ENCODE measurements at regions not wholly inside any gene's neighbourhood (a gene's known extent, or its start where the extent isn't known, plus 50 kb on each side); places are given as distances from the start of the nearest gene placed in this dataset.

GRCh38 chr2:105634198-105634597, 110.5 kb upstream of the NCK2 start:
- CTCF ChIA-PET = no interaction called here
- TF ChIP-seq, protein P1, sequence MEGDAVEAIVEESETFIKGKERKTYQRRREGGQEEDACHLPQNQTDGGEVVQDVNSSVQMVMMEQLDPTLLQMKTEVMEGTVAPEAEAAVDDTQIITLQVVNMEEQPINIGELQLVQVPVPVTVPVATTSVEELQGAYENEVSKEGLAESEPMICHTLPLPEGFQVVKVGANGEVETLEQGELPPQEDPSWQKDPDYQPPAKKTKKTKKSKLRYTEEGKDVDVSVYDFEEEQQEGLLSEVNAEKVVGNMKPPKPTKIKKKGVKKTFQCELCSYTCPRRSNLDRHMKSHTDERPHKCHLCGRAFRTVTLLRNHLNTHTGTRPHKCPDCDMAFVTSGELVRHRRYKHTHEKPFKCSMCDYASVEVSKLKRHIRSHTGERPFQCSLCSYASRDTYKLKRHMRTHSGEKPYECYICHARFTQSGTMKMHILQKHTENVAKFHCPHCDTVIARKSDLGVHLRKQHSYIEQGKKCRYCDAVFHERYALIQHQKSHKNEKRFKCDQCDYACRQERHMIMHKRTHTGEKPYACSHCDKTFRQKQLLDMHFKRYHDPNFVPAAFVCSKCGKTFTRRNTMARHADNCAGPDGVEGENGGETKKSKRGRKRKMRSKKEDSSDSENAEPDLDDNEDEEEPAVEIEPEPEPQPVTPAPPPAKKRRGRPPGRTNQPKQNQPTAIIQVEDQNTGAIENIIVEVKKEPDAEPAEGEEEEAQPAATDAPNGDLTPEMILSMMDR (IDR thresholded peaks at IDR 0.05; ENCODE audit: low read depth, low read length) = no peak
- peaks cover 5% of the 10 kb centered on the region for H3K27me3 ChIP-seq (ENCODE audit: control insufficient read depth, insufficient read depth, low read length)
- DNase-seq (ENCODE audit: low read depth, low spot score) = no peak
- H3K9me3 ChIP-seq (ENCODE audit: control insufficient read depth, insufficient read depth, low read length) = no peaks in the 10 kb centered on the region
- no peak overlapping the region for H3K4me3 ChIP-seq (ENCODE audit: low read depth, low read length)
- H3K27ac ChIP-seq (ENCODE audit: low read depth, low read length) = no peak overlapping the region
- POLR2A ChIA-PET = no interaction called here

- Histone ChIP-seq H3K27me3 (ENCODE audit: control insufficient read depth, insufficient read depth, low read length) (peaks cover 3% of the 10 kb centered on the region), H3K9me3 (ENCODE audit: control insufficient read depth, insufficient read depth, low read length) (no peaks in the 10 kb centered on the region), H3K4me3 (ENCODE audit: low read depth, low read length) (no peak overlapping the region), H3K27ac (ENCODE audit: low read depth, low read length) (no peak overlapping the region)
- no peak for DNase-seq (ENCODE audit: low read depth, low spot score)
- ChIA-PET POLR2A (no interaction called here), CTCF (no interaction called here)
- TF ChIP-seq, protein P1 (IDR thresholded peaks at IDR 0.05; ENCODE audit: low read depth, low read length) = no peak
Measured at GRCh38 chr2:105631922-105632321, 112.8 kb upstream of the NCK2 start.

DNA sequence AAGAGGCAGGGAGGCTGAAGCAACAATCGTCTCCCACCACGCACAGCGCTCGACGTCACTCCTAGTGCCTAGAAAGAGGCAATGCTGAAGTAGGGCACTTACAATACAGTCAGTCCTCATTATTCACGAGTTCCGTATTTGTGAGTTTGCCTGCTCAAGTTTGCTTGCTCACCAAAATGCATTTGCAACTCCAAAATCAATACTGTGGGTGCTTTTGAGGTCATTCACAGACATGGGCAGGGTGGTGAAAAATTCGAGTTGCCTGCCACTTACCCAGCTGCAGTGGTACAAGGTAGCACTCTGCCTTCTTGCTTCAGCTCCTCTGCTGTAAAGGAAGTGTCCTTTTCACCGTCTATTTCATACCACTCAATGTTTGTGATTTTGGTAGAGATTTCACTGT, 113.7 kb upstream of the NCK2 start:
- TF ChIP-seq, protein P1 (IDR thresholded peaks at IDR 0.05; ENCODE audit: low read depth, low read length) = no peak
- DNase-seq (ENCODE audit: low read depth, low spot score) = no peak
- Histone ChIP-seq H3K27ac (ENCODE audit: low read depth, low read length) (no peak overlapping the region), H3K4me3 (ENCODE audit: low read depth, low read length) (no peak overlapping the region), H3K9me3 (ENCODE audit: control insufficient read depth, insufficient read depth, low read length) (no peaks in the 10 kb centered on the region), H3K27me3 (ENCODE audit: control insufficient read depth, insufficient read depth, low read length) (peaks cover 4% of the 10 kb centered on the region)
- ChIA-PET CTCF (no interaction called here), POLR2A (no interaction called here)

GRCh38 chr2:105629634-105630033, 115.1 kb upstream of the NCK2 start:
- no peak overlapping the region for H3K27ac ChIP-seq (ENCODE audit: low read depth, low read length)
- H3K27me3 ChIP-seq (ENCODE audit: control insufficient read depth, insufficient read depth, low read length) = peaks cover 10% of the 10 kb centered on the region
- H3K9me3 ChIP-seq (ENCODE audit: control insufficient read depth, insufficient read depth, low read length) = no peaks in the 10 kb centered on the region
- no peak for DNase-seq (ENCODE audit: low read depth, low spot score)
- H3K4me3 ChIP-seq (ENCODE audit: low read depth, low read length) = no peak overlapping the region
- ChIA-PET CTCF (interaction anchor here (0.5 kb wide), 1 partner anchor 53 kb away, joined by 3 read pairs; no protein-coding TSS in a partner anchor), POLR2A (no interaction called here)
- TF ChIP-seq, protein P1 (IDR thresholded peaks at IDR 0.05; ENCODE audit: low read depth, low read length) = no peak

DNA sequence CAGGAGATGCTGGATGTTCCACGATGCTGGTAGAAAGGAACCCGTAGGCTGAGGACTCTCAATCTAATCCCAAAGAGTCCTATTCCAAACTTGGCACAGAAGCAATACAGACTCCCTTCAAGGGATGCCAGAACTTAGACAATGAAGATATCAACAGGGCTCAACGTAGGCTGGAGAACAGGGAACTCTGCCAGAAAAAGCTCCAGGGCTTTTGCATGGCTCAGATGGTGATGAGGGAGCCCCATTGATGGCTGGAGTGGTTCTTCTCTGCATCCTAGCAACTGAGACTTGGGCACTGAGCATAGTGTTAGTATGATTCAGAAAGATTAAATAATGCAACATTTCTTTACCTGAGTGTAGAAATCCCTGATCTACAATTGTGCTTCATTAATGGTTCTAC, 117.2 kb upstream of the NCK2 start:
- POLR2A ChIA-PET = no interaction called here
- Histone ChIP-seq H3K4me3 (ENCODE audit: low read depth, low read length) (no peak overlapping the region), H3K27ac (ENCODE audit: low read depth, low read length) (no peak overlapping the region), H3K27me3 (ENCODE audit: control insufficient read depth, insufficient read depth, low read length) (peaks cover 10% of the 10 kb centered on the region), H3K9me3 (ENCODE audit: control insufficient read depth, insufficient read depth, low read length) (no peaks in the 10 kb centered on the region)
- no peak for DNase-seq (ENCODE audit: low read depth, low spot score)
- TF ChIP-seq, protein P1 (IDR thresholded peaks at IDR 0.05; ENCODE audit: low read depth, low read length) = no peak
- CTCF ChIA-PET = no interaction called here
